ENCODE measurements at regions not wholly inside any gene's neighbourhood (a gene's known extent, or its start where the extent isn't known, plus 50 kb on each side); places are given as distances from the start of the nearest gene placed in this dataset.
A peak's percentile ranks its signal among the peaks of the same experiment; 100 is the strongest.
"Not testable (repeated sequence)": the region's sequence is repeated elsewhere in the genome, so short reads cannot be mapped to it uniquely, and the experiment has no call there.

DNA sequence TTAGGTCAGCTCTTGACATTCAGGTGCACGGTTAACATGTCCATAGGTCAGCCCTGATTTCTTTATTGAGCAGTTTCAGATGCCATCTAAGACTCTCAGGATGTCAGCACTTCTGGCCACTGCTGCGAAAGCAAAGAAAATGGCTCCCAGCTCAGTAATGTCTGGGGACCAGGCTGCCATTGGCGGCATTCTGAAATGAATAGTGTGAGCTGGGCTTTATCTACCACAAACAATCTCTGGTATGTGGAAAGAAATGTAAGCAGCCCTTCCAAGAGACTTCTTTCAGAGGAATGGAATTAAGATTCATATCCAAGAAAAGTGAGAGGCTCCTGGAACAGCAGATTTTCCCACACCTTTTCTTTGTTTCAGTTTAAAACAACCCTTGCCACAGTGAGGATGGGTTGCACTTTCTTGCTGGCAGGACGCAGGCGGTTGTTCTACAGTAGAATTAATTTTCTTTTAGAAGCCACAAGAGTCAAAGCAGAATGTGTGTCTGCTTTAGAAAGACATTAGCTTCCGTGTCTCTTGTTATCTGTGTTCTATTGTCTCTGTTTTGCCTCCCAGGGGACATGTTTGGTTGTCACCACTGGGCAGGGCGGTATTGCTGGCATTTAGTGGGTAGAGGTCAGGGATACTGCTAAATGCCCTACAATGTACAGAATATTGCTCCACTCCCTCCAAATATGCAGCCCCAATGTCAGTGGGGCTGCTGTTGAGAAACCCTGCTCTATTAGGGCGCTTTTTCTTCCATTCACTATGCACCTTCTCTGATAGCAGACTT is 149.9 kb upstream of the ANKH start:
- no peak for DNase-seq (ENCODE audit: low read depth)

DNA sequence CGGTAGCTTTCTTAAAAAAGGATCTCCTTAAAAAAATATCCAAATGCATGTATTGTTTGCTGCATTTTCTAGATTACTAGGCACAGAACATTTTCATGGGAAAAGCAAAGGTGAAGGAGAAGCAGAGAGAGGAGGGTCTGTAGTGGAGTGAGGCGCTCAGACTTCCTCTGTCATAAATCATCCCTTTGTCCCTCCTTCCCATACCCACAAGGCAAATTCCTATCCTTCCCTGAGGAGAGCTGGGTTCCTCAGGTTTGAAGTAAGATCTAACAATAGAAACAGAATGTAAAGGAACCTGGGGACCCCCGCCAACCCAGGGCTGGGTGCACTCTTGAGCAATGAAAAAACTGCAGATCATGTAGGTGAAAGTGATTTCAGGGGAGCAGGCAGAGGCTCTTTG is 149.2 kb upstream of the ANKH start:
- DNase-seq (ENCODE audit: low read depth), result no peak

GRCh38 chr5:15014809-15015208 is 143.2 kb upstream of the ANKH start:
- DNase-seq (ENCODE audit: low read depth), result no peak

DNA sequence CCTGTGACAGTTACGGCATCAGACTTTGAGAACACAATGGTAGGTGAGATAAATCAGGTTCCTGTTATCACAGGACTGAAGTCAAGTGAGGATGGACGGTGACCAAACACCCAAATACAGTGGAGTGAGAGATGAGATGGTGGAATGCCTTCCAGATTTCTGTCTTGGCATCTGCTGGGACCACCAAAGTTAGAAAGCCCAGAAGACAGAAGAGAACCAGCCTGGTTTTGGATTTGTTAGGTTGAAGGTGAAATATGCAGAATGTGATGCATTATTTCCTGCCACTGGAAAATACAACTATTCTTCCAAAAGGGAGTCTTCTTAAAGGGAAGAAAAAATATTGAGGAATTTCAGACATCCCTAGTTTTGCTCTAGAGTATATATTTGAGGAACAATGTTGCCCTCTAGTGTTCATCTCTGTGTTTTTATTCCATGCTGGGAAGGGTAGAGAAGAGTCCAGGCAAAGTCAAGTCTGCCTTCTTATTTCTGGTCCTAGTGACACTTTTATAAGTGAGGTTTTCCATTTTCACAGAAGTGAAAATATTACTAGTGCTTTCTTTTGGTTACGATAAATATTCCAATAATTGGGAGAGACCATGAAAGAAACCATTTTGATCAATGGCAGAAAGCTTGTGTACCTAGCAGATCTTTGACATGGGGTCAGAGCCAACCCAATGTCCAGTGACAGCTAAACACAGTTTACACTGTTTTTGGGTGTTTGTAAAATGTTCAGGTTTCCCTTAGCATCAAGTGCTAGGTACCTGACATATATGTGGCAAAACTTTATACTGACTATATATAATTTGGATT is 142.3 kb upstream of the ANKH start:
- no peak for DNase-seq (ENCODE audit: low read depth)

GRCh38 chr5:15012061-15012460 is 140.5 kb upstream of the ANKH start:
- DNase-seq (ENCODE audit: low read depth), result no peak

- no peak for DNase-seq (ENCODE audit: low read depth)
These were observed 139.4 kb upstream of the ANKH start for GRCh38 chr5:15010936-15011335.

DNA sequence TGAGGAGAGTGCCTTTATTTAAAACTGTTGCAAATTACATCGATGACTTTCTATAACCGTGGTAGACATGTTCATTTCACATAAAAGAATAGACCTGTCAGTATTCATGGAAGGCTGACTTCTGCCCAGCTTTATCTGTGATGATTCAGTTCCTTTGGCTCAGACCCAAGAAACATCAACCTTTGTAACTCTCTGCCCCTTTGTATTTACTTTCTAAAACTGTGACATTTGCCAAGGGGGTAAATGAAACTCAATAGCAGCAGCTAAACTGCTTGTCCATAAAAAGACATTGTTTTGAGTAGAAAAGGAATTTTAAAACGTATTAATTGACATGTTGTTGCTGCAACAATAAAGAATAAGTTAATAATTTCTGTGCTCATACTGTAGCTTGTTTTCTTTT is 137.8 kb upstream of the ANKH start:
- DNase-seq (ENCODE audit: low read depth), result no peak

DNA sequence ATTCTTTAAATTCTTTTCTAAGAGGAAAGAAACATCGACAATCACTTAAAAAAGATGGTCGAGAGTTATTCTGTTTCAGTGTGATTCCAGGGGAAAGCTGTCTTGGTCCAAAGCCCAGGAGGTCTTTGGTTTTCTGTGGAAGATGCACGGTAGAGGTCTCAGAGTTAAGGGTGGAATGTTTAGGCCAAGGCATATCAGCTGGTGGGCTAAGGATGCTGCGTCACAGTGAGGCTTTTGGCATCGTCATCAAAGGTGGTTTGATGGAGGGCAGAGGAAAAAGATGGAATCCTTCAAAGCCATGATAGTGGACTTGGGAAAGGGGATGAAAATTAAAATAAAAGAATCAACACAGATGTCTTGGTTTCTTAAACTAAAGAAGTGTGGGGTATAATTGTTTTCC is 137.3 kb upstream of the ANKH start:
- no peak for DNase-seq (ENCODE audit: low read depth)

DNA sequence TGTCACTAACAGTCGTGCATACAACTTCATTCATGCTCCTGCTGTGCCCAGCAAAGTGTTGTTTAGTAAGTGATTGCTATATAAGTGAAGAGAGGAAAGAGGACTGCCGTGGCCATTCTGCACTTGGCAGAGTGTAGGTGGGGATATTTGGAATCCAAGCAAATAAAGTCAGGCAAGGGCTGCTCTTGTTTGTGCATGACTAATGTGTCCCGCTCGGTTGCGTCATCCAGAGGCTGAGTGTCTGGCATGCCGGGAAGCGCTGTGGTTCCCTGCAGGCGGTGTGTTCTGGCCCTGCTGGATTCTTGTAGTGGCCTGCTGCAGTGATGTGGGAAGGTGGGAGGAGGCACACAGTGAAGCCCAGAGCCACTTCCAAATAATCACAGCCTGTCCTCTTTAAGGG is 136.9 kb upstream of the ANKH start:
- no peak for DNase-seq (ENCODE audit: low read depth)

DNA sequence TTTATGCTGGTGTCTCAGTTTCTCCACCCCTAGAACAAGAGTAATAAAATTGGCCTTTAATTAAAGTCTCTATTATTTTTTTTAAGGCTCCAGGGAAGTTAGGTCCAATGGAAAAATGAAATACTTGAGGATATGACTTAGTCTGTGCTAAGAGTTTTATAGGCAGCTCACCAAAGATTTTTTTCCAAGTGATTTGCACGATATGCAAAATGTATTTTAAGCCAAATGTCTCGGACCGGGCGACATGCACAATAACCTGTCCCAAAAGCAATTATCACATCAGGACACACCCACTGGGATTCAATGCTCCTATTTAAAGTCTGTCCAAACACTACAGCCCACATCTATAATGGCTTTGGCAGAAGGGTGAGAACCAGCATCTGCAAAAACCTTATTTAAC is 136.1 kb upstream of the ANKH start:
- DNase-seq (ENCODE audit: low read depth), result no peak

DNA sequence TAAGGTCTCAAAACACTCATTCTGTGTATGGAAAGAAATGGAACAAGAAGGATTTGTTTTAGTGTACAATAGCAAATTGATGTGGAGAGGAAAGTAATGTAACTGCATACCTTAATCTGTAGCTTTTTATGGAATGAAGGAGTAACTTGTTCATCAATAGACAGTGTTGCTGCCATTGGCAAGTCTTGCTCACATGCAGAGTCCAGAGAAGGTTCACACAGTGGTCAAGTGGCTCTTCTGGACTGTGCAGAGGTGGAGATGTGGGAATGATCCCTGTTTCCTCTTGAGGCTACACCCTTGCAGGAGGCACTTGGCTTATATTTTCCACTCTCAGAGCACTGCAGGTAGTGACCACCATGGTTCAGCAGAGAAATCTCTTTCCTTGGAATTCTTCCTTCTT is 132.9 kb upstream of the ANKH start:
- no peak for DNase-seq (ENCODE audit: low read depth)

DNA sequence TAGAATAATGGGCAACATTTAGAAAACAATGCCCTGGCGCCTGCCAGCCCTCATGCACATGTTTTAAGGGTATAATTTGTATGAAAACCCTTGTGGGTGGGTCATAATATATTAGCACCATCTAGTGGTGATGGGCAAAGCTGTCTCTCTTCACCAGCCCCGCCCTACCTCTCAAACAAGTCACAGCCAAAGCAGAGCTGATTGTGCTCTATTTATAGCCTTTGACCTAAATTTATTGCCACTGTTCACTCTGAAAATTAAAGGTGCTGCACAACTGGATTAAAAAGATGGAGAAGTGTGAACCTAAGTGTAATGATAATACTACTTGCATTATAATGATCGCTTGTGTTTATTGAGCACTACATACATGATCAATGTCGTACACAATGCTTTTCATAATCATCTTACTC is 131.9 kb upstream of the ANKH start:
- DNase-seq (ENCODE audit: low read depth), result peak; percentile 29

DNA sequence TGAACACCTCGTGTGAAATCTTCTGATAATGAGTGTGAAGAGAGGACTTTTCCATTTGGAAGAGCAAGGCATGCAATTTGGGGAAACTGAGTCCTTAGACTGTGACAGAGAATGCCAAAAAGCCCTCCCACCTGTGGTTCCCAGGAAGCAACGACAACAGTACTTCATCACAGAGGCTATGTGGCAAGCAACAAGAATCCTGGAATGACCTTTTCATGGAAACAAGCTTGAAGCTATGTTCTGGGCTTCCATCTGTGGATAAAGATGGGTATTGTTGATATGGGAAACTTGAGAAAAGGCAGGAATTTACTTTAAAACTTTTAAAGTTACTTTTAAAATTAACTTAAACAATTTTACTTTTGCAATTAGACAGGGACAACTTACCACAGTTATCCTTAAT is 131.2 kb upstream of the ANKH start:
- no peak for DNase-seq (ENCODE audit: low read depth)

GRCh38 chr5:15002173-15002572 is 130.6 kb upstream of the ANKH start:
- DNase-seq (ENCODE audit: low read depth), result no peak

DNA sequence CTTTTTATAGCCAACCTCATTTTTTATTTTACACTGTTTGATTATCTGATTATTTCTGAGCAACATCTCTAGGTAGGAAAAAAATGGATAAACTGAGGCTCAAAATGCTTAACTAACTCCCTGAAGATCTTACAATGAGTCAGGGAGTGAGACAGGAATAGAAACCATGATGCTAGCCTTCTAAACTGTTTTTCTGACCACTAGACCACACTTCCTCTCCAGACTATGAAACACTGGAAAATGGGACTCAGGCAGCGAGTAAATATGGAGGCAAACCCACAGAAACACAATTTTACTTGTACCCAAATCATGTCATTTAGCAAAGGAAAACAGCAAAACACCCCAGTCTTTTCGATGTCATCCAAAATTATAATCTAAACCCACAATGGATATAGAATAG is 129.9 kb upstream of the ANKH start:
- no peak for DNase-seq (ENCODE audit: low read depth)

DNA sequence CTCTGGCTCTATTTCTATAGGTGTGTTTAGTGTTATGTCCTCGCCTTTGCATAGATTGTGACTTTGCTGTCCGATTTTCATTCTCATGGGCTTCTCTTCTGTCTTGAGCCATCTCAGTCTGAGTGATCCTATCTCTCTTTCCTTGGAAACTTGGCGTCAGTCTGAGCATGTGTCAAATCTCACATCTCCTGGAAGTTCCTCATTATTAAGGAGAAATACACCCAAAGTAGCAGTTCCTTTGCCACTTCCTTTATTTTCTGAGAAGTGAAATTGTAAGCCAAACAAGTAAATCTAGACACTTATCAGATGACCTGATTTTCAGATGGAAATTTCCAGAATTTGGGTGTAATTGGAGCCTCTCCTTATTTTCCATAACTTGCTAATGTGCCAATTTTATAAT is 126.9 kb upstream of the ANKH start:
- no peak for DNase-seq (ENCODE audit: low read depth)

DNA sequence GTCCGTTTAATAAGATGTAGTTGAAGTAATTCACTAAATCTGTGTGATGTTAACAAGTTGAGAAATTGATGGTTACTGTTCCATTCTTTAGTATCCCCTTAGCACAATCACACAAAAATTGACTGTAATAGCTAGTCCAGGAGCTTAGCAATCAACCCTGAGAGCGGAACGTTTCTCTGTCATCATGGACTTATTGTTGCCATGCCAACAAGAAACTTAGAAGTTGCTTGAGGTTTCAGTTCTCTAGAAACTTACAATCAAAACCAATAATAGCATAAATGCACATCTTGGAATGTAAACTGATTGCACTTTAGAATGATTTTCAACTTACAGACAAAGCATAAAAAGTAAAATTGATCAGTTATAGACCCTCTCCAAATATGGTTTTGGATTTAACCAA is 125.4 kb upstream of the ANKH start:
- DNase-seq (ENCODE audit: low read depth), result no peak

GRCh38 chr5:14995229-14995628 is 123.7 kb upstream of the ANKH start:
- no peak for DNase-seq (ENCODE audit: low read depth)

- not testable (repeated sequence) for DNase-seq (ENCODE audit: low read depth)
These were observed 122.0 kb upstream of the ANKH start for GRCh38 chr5:14993459-14994133.

DNA sequence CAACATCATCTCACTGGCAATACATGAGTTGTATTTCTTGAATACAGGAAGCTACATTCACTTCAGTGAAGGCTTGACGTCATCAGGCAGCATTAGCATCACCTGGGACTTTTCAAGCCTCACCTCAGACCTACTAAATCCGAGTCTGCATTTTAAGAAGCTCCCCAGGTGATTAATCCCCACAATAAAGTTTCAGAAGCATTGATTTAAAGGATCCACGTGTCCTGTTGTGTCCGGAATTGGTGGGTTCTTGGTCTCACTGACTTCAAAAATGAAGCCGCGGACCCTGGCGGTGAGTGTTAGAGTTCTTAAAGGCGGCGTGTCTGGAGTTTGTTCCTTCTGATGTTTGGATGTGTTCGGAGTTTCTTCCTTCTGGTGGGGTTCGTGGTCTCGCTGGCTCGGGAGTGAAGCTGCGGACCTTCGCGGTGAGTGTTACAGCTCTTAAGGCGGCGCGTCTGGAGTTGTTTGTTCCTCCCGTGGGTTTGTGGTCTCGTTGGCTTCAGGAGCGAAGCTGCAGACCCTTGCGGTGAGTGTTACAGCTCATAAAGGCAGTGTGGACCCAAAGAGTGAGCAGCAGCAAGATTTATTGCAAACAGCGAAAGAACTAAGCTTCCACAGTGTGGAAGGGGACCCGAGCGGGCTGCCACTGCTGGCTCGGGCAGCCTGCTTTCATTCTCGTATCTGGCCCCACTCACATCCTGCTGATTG is 121.3 kb upstream of the ANKH start:
- peak; percentile 22 for DNase-seq (ENCODE audit: low read depth)

- DNase-seq (ENCODE audit: low read depth), result no peak
These were observed 116.6 kb upstream of the ANKH start for GRCh38 chr5:14988223-14988622.

DNA sequence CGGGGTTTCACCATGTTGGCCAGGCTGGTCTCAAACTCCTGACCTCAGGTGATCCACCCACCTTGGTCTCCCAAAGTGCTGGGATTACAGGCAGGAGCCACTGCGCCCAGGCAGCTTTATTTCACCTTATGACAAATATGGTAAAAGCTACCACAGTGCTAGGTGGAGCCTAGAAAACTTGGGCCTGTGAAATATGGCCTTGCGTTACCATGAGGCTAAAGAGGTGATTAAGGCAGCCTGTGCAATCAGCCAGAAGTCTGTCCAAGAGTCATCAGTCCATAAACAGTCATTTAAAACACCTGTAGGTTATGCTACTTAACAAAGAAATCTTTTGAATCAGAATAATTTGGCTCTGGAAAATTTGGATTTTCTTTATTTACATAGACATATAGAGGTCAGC is 114.8 kb upstream of the ANKH start:
- DNase-seq (ENCODE audit: low read depth), result no peak

All from activated gamma-delta T cell treated with anti-CD3 and anti-CD28 coated beads, Interleukin-2, amount 50 U/mL, for 16 hours (primary cell).